ENCODE measurements at regions not wholly inside any gene's neighbourhood (a gene's known extent, or its start where the extent isn't known, plus 50 kb on each side); places are given as distances from the start of the nearest gene placed in this dataset.

- H3K4me3 ChIP-seq (ENCODE audit: low read length), result no peak overlapping the region
- H3F3A ChIP-seq (ENCODE audit: control insufficient read depth, insufficient read depth), result no peaks in the 10 kb centered on the region
- H3K9me2 ChIP-seq (replicated peaks; ENCODE audit: control insufficient read depth, low read length), result no peaks in the 10 kb centered on the region
- no peaks in the 10 kb centered on the region for H3K79me2 ChIP-seq (ENCODE audit: control insufficient read depth, low read length)
- no peaks in the 10 kb centered on the region for H3K36me3 ChIP-seq (ENCODE audit: control insufficient read depth, low read length)
- H3K27me3 ChIP-seq (ENCODE audit: control insufficient read depth, low read length), result no peaks in the 10 kb centered on the region
- H3K9me3 ChIP-seq (ENCODE audit: control insufficient read depth, insufficient read depth, low read length), result no peaks in the 10 kb centered on the region
- H3K4me1 ChIP-seq (ENCODE audit: control insufficient read depth, low read length), result no peaks in the 10 kb centered on the region
- H4K20me1 ChIP-seq (ENCODE audit: control insufficient read depth, insufficient read depth, low read depth, low read length), result no peaks in the 10 kb centered on the region
- TF ChIP-seq EZH2phosphoT487 (IDR thresholded peaks at IDR 0.05; ENCODE audit: borderline replicate concordance, low read length), result no peak
- TF ChIP-seq, protein P1, sequence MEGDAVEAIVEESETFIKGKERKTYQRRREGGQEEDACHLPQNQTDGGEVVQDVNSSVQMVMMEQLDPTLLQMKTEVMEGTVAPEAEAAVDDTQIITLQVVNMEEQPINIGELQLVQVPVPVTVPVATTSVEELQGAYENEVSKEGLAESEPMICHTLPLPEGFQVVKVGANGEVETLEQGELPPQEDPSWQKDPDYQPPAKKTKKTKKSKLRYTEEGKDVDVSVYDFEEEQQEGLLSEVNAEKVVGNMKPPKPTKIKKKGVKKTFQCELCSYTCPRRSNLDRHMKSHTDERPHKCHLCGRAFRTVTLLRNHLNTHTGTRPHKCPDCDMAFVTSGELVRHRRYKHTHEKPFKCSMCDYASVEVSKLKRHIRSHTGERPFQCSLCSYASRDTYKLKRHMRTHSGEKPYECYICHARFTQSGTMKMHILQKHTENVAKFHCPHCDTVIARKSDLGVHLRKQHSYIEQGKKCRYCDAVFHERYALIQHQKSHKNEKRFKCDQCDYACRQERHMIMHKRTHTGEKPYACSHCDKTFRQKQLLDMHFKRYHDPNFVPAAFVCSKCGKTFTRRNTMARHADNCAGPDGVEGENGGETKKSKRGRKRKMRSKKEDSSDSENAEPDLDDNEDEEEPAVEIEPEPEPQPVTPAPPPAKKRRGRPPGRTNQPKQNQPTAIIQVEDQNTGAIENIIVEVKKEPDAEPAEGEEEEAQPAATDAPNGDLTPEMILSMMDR (IDR thresholded peaks at IDR 0.05; ENCODE audit: low read depth, low read length, poor library complexity, severe bottlenecking), result no peak
- no peak overlapping the region for H3K27ac ChIP-seq (ENCODE audit: low read depth, low read length)
- no peak overlapping the region for H3K4me2 ChIP-seq (ENCODE audit: low read length)
Measured at GRCh38 chr1:222334026-222334680, 213.8 kb downstream of the HHIPL2 start.

GRCh38 chr1:222331765-222332164, 216.1 kb downstream of the HHIPL2 start:
- Histone ChIP-seq H3K79me2 (ENCODE audit: control insufficient read depth, low read length) (no peaks in the 10 kb centered on the region), H3K27ac (ENCODE audit: low read depth, low read length) (no peak overlapping the region), H3K27me3 (ENCODE audit: control insufficient read depth, low read length) (no peaks in the 10 kb centered on the region), H3K9me2 (replicated peaks; ENCODE audit: control insufficient read depth, low read length) (no peaks in the 10 kb centered on the region), H3F3A (ENCODE audit: control insufficient read depth, insufficient read depth) (no peaks in the 10 kb centered on the region), H3K4me2 (ENCODE audit: low read length) (no peak overlapping the region), H3K9me3 (ENCODE audit: control insufficient read depth, insufficient read depth, low read length) (no peaks in the 10 kb centered on the region), H3K4me1 (ENCODE audit: control insufficient read depth, low read length) (no peaks in the 10 kb centered on the region), H3K36me3 (ENCODE audit: control insufficient read depth, low read length) (no peaks in the 10 kb centered on the region), H4K20me1 (ENCODE audit: control insufficient read depth, insufficient read depth, low read depth, low read length) (no peaks in the 10 kb centered on the region), H3K4me3 (ENCODE audit: low read length) (no peak overlapping the region)
- no peak for TF ChIP-seq EZH2phosphoT487 (IDR thresholded peaks at IDR 0.05; ENCODE audit: borderline replicate concordance, low read length)
- TF ChIP-seq, protein P1 (IDR thresholded peaks at IDR 0.05; ENCODE audit: low read depth, low read length, poor library complexity, severe bottlenecking), result no peak

DNA sequence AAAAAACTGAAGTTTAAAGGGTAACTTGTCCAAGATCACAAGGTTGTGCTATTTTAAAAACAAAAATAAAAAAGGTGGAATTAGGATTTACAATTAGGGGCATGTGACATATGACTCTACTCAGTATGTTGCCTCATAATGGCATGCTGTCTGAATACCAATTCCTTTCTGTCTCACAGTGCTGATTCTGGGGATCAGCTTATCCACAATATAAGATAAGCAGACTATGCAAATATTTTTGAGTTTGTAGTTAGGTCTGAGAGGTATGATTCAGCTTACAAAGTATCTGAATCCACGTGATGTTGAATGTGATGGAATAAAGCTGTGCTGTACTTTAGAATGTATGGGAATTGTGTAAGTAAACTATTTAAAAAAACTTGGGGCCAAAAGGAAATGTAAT, 216.6 kb downstream of the HHIPL2 start:
- H3K4me2 ChIP-seq (ENCODE audit: low read length), result no peak overlapping the region
- H3K79me2 ChIP-seq (ENCODE audit: control insufficient read depth, low read length), result no peaks in the 10 kb centered on the region
- H3K27me3 ChIP-seq (ENCODE audit: control insufficient read depth, low read length), result no peaks in the 10 kb centered on the region
- H3K27ac ChIP-seq (ENCODE audit: low read depth, low read length), result no peak overlapping the region
- no peaks in the 10 kb centered on the region for H3F3A ChIP-seq (ENCODE audit: control insufficient read depth, insufficient read depth)
- no peaks in the 10 kb centered on the region for H3K9me3 ChIP-seq (ENCODE audit: control insufficient read depth, insufficient read depth, low read length)
- no peaks in the 10 kb centered on the region for H3K4me1 ChIP-seq (ENCODE audit: control insufficient read depth, low read length)
- H3K36me3 ChIP-seq (ENCODE audit: control insufficient read depth, low read length), result no peaks in the 10 kb centered on the region
- H3K9me2 ChIP-seq (replicated peaks; ENCODE audit: control insufficient read depth, low read length), result no peaks in the 10 kb centered on the region
- no peaks in the 10 kb centered on the region for H4K20me1 ChIP-seq (ENCODE audit: control insufficient read depth, insufficient read depth, low read depth, low read length)
- TF ChIP-seq, protein P1 (IDR thresholded peaks at IDR 0.05; ENCODE audit: low read depth, low read length, poor library complexity, severe bottlenecking), result no peak
- no peak for TF ChIP-seq EZH2phosphoT487 (IDR thresholded peaks at IDR 0.05; ENCODE audit: borderline replicate concordance, low read length)
- H3K4me3 ChIP-seq (ENCODE audit: low read length), result no peak overlapping the region
